ENCODE measurements at regions not wholly inside any gene's neighbourhood (a gene's known extent, or its start where the extent isn't known, plus 50 kb on each side); places are given as distances from the start of the nearest gene placed in this dataset.

- Histone ChIP-seq H3K27me3 (no peaks in the 10 kb centered on the region), H3K36me3 (no peaks in the 10 kb centered on the region), H3K9me3 (no peaks in the 10 kb centered on the region), H3K27ac (no peak overlapping the region), H3K4me3 (replicated peaks in 1 of 3) (no peak overlapping the region), H3K4me1 (no peaks in the 10 kb centered on the region)
- no peak for DNase-seq
- intact Hi-C loops (cut with DNase I), result no loop called here
- WGBS, 2 donors, result 92 to 96% methylated on average over 5 of the region's 5 CpGs
- TF ChIP-seq, protein P1, sequence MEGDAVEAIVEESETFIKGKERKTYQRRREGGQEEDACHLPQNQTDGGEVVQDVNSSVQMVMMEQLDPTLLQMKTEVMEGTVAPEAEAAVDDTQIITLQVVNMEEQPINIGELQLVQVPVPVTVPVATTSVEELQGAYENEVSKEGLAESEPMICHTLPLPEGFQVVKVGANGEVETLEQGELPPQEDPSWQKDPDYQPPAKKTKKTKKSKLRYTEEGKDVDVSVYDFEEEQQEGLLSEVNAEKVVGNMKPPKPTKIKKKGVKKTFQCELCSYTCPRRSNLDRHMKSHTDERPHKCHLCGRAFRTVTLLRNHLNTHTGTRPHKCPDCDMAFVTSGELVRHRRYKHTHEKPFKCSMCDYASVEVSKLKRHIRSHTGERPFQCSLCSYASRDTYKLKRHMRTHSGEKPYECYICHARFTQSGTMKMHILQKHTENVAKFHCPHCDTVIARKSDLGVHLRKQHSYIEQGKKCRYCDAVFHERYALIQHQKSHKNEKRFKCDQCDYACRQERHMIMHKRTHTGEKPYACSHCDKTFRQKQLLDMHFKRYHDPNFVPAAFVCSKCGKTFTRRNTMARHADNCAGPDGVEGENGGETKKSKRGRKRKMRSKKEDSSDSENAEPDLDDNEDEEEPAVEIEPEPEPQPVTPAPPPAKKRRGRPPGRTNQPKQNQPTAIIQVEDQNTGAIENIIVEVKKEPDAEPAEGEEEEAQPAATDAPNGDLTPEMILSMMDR (IDR thresholded peaks at IDR 0.05), result no peak
- TF ChIP-seq POLR2A (IDR thresholded peaks at IDR 0.05), result no peak
Measured at GRCh38 chr12:97801471-97802059, 339.0 kb downstream of the RMST start.

DNA sequence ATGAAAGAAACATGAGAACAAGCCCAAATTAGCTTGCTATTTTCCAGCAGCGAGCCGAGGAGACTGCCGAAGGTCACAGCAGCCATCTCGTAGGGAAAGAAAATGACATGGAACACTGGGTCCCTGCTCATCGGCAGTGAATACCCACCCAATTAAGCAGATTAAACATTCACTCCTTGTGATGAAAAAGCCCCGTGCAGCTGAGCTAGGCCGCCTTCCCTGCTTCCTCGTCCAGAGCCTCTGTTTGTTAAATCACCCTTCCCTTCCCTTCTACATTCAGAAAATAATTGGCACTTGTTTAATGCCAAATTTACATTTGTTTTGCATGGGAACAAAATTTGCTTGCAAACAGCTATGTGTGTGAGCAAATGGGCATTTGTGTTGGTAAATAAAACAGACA is 342.5 kb downstream of the RMST start:
- 70 to 77% methylated on average over 8 of the region's 8 CpGs for whole genome bisulfite sequencing, 2 donors

DNA sequence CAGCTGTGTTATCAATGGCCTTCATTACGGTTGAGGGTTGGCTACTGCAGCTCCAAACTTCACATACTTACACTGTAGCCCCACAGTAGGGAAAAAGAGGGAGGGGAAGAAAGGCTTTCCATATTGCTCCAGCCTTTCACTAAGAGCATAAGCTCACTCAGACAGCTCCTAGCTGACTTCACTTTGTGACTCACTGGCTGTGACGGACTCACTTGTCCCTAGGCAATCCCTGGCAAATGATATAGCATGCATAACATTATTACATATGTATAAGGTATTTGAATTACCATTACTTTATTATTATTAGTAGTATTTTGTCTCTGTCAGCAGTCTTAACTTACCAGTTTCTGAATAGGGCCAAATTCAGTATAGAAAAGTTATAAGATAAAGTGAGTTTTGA is 350.7 kb downstream of the RMST start:
- Histone ChIP-seq H3K4me1 (no peaks in the 10 kb centered on the region), H3K4me3 (replicated peaks in 1 of 3) (no peak overlapping the region), H3K27ac (no peak overlapping the region), H3K9me3 (no peaks in the 10 kb centered on the region), H3K27me3 (no peaks in the 10 kb centered on the region), H3K36me3 (no peaks in the 10 kb centered on the region)
- TF ChIP-seq, protein P1 (IDR thresholded peaks at IDR 0.05), result no peak
- TF ChIP-seq POLR2A (IDR thresholded peaks at IDR 0.05), result no peak
- WGBS, 2 donors, result 86 to 92% methylated on average over 2 of the region's 2 CpGs
- DNase-seq, result no peak
- intact Hi-C loops (cut with DNase I), result no loop called here

More for the DNA sequence above, 342.5 kb downstream of the RMST start:
- TF ChIP-seq, protein P1 (IDR thresholded peaks at IDR 0.05), result no peak
- TF ChIP-seq POLR2A (IDR thresholded peaks at IDR 0.05), result no peak
- no peaks in the 10 kb centered on the region for H3K4me1 ChIP-seq
- H3K9me3 ChIP-seq, result no peaks in the 10 kb centered on the region
- no peaks in the 10 kb centered on the region for H3K36me3 ChIP-seq
- no peak overlapping the region for H3K27ac ChIP-seq
- H3K27me3 ChIP-seq, result no peaks in the 10 kb centered on the region
- intact Hi-C loops (cut with DNase I), result no loop called here
- no peak for DNase-seq
- H3K4me3 ChIP-seq (replicated peaks in 1 of 3), result no peak overlapping the region

DNA sequence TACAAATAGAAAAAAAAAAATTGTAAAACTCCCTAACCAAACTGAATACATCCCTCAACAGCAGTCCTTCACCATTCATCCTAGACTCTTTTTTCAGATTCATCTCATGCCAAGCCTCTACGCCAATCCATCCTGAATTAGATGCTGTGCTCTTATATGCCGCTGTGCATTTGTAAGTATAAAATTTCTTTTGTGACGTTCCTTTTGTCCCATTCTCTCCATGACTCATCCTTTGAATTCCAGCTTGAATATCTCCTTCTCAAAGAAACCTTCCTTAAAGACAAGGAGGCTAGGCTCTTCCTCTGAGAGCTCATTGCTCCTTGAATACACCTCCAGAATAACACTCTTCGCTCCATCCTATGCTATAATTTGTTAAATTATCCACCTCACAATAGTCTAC is 359.2 kb downstream of the RMST start:
- 91% methylated on average over 4 of the region's 4 CpGs for WGBS, 2 donors
- TF ChIP-seq, protein P1 (IDR thresholded peaks at IDR 0.05), result no peak
- no peak for TF ChIP-seq POLR2A (IDR thresholded peaks at IDR 0.05)
- Histone ChIP-seq H3K36me3 (no peaks in the 10 kb centered on the region), H3K9me3 (no peaks in the 10 kb centered on the region), H3K27me3 (no peaks in the 10 kb centered on the region), H3K4me3 (replicated peaks in 1 of 3) (no peak overlapping the region), H3K27ac (no peak overlapping the region), H3K4me1 (peaks cover 0 to 4% of the 10 kb centered on the region in 2 donors)
- intact Hi-C loops (cut with DNase I), result no loop called here
- no peak for DNase-seq

- DNase-seq, result no peak
- Histone ChIP-seq H3K4me3 (replicated peaks in 1 of 3) (no peak overlapping the region), H3K9me3 (no peaks in the 10 kb centered on the region), H3K36me3 (no peaks in the 10 kb centered on the region), H3K27ac (no peak overlapping the region), H3K27me3 (no peaks in the 10 kb centered on the region), H3K4me1 (no peaks in the 10 kb centered on the region)
- WGBS, 2 donors, result 89 to 94% methylated on average over 4 of the region's 4 CpGs
- intact Hi-C loops (cut with DNase I), result no loop called here
- TF ChIP-seq, protein P1 (IDR thresholded peaks at IDR 0.05), result no peak
Measured at GRCh38 chr12:97835541-97835940, 372.9 kb downstream of the RMST start.

Measured in thyroid gland (tissue), 4 donors.